Epithelial cell of prostate (primary cell): ENCODE measurements at regions not wholly inside any gene's neighbourhood (a gene's known extent, or its start where the extent isn't known, plus 50 kb on each side); places are given as distances from the start of the nearest gene placed in this dataset.
"Not testable (repeated sequence)": the region's sequence is repeated elsewhere in the genome, so short reads cannot be mapped to it uniquely, and the experiment has no call there.

Experiments
- DNase-seq: peaks from one replicate; pipeline ENCODE4 v3.0.0-alpha.2; 2011; ENCODE audit warnings: low read depth, low spot score
- H3K27ac ChIP-seq: fragments of 450-650 bp; 2 replicates; pipeline ENCODE4 v1.5.1; 2017; ENCODE audit warnings: mild to moderate bottlenecking

GRCh38 chr4:134934036-134934808 is 732.6 kb upstream of the PABPC4L start:
- no peak for DNase-seq
- H3K27ac ChIP-seq = no peak overlapping the region

- no peak overlapping the region for H3K27ac ChIP-seq
- DNase-seq = no peak
Observed at GRCh38 chr4:134915355-134915754, 713.8 kb upstream of the PABPC4L start.

GRCh38 chr4:134914250-134914649 is 712.7 kb upstream of the PABPC4L start:
- not testable (repeated sequence) for DNase-seq, H3K27ac ChIP-seq

- H3K27ac ChIP-seq = no peak overlapping the region
- DNase-seq = no peak
Observed at GRCh38 chr4:134911941-134912340, 710.4 kb upstream of the PABPC4L start.

- H3K27ac ChIP-seq = no peak overlapping the region
- no peak for DNase-seq
Observed at GRCh38 chr4:134906404-134907023, 704.9 kb upstream of the PABPC4L start.

- H3K27ac ChIP-seq = no peak overlapping the region
- no peak for DNase-seq
Observed at GRCh38 chr4:134905061-134905460, 703.5 kb upstream of the PABPC4L start.

- no peak for DNase-seq
- no peak overlapping the region for H3K27ac ChIP-seq
Observed at GRCh38 chr4:134888156-134888555, 686.6 kb upstream of the PABPC4L start.

- H3K27ac ChIP-seq = no peak overlapping the region
- no peak for DNase-seq
Observed at GRCh38 chr4:134885436-134885835, 683.8 kb upstream of the PABPC4L start.

- no peak for DNase-seq
- no peak overlapping the region for H3K27ac ChIP-seq
Observed at GRCh38 chr4:134883831-134884449, 682.4 kb upstream of the PABPC4L start.

GRCh38 chr4:134879019-134879418 is 677.4 kb upstream of the PABPC4L start:
- no peak for DNase-seq
- no peak overlapping the region for H3K27ac ChIP-seq

- no peak overlapping the region for H3K27ac ChIP-seq
- no peak for DNase-seq
Observed at GRCh38 chr4:134867027-134867426, 665.4 kb upstream of the PABPC4L start.

- no peak overlapping the region for H3K27ac ChIP-seq
Observed at GRCh38 chr4:134865675-134866074, 664.1 kb upstream of the PABPC4L start.

GRCh38 chr4:134862116-134862515 is 660.5 kb upstream of the PABPC4L start:
- no peak for DNase-seq
- H3K27ac ChIP-seq = no peak overlapping the region

More at GRCh38 chr4:134865675-134866074, 664.1 kb upstream of the PABPC4L start:
- DNase-seq = no peak

- no peak for DNase-seq
- H3K27ac ChIP-seq = no peak overlapping the region
Observed at GRCh38 chr4:134848681-134849080, 647.1 kb upstream of the PABPC4L start.

- DNase-seq, H3K27ac ChIP-seq: not testable (repeated sequence)
Observed at GRCh38 chr4:134830741-134831140, 629.2 kb upstream of the PABPC4L start.

GRCh38 chr4:134812611-134813010 is 611.0 kb upstream of the PABPC4L start:
- DNase-seq = no peak
- no peak overlapping the region for H3K27ac ChIP-seq

- H3K27ac ChIP-seq = no peak overlapping the region
- no peak for DNase-seq
Observed at GRCh38 chr4:134807231-134807745, 605.7 kb upstream of the PABPC4L start.

GRCh38 chr4:134798573-134798972 is 597.0 kb upstream of the PABPC4L start:
- DNase-seq = no peak
- H3K27ac ChIP-seq = no peak overlapping the region

- no peak overlapping the region for H3K27ac ChIP-seq
- no peak for DNase-seq
Observed at GRCh38 chr4:134787315-134787714, 585.7 kb upstream of the PABPC4L start.

GRCh38 chr4:134780244-134780643 is 578.7 kb upstream of the PABPC4L start:
- no peak overlapping the region for H3K27ac ChIP-seq
- no peak for DNase-seq

GRCh38 chr4:134777606-134778005 is 576.0 kb upstream of the PABPC4L start:
- DNase-seq = no peak

More at GRCh38 chr4:134777606-134778005, 576.0 kb upstream of the PABPC4L start:
- no peak overlapping the region for H3K27ac ChIP-seq
